HepG2 (cell line): ENCODE measurements at regions not wholly inside any gene's neighbourhood (a gene's known extent, or its start where the extent isn't known, plus 50 kb on each side); places are given as distances from the start of the nearest gene placed in this dataset.

Source experiments
- ATAC-seq: fragments of 200-7000 bp; cut with Tn5 transposase; 3 replicates; pipeline ENCODE4 v1.9.1; 2020; ENCODE audit warnings: mild to moderate bottlenecking, moderate library complexity
- BruUV-seq: library from RNA; stranded (reverse); fragments of 400-500 nt; replicated peaks from 2 replicates; lab custom pipeline; 2021; lab: Mats Ljungman, UMichigan
- CTCF ChIA-PET: fragments of 300-600 bp; formaldehyde crosslinking; extraction: SDS; loops from one replicate; lab custom pipeline; 2021; ENCODE audit warnings: low total read pairs, inconsistent platforms, low intra/inter-chr PET ratio; lab: Yijun Ruan, JAX
- POLR2A ChIA-PET: fragments of 350-600 bp; sonication (Branson Sonifier 250); formaldehyde crosslinking; loops from one replicate; lab custom pipeline; 2020; ENCODE audit warnings: antibody characterized with exemption, inconsistent platforms; lab: Yijun Ruan, JAX
- DNase-seq: peaks from one replicate; pipeline ENCODE4 v3.0.0-alpha.2; 2015; ENCODE audit warnings: low spot score
- FAIRE-seq: peaks from 3 replicates; lab custom pipeline; 2011; peaks lifted over from hg19 to GRCh38; lab: Jason Lieb, UNC
- H2AFZ ChIP-seq: one replicate; pipeline ENCODE4 v1.6.1; 2011; ENCODE audit warnings: low read length, inconsistent platforms
- H3K27ac ChIP-seq: fragments of 300-600 bp; 3 replicates; pipeline ENCODE4 v1.8.0; 2011; ENCODE audit warnings: mixed run types, mild to moderate bottlenecking, mixed read lengths, low read length, inconsistent platforms; ENCODE audit not compliant: insufficient read depth; ENCODE audit errors: extremely low read length
- H3K27me3 ChIP-seq, 2 experiments: fragments of 200-600 bp in 1 of 2; 2 replicates in 1 of 2; 3 replicates in 1 of 2; pipeline versions ENCODE4 v1.6.0 to v1.8.0; 2011; ENCODE audit warnings: low read length in 2 of 2, mild to moderate bottlenecking in 2 of 2, moderate library complexity in 2 of 2, inconsistent platforms in 1 of 2; ENCODE audit not compliant: insufficient read depth in 2 of 2, control insufficient read depth in 1 of 2
- H3K36me3 ChIP-seq, 2 experiments: fragments of 200-600 bp in 1 of 2; replicated peaks in 1 of 2; 2 replicates in 1 of 2; 3 replicates in 1 of 2; pipeline versions ENCODE4 v1.5.1 to v1.8.0; 2011; ENCODE audit warnings: low read length in 2 of 2, inconsistent platforms in 1 of 2; ENCODE audit not compliant: insufficient read depth in 2 of 2, control insufficient read depth in 1 of 2
- H3K4me1 ChIP-seq: 2 replicates; pipeline ENCODE4 v1.5.1; 2012; ENCODE audit warnings: low read length, inconsistent platforms; ENCODE audit not compliant: insufficient read depth
- H3K4me2 ChIP-seq: 2 replicates; pipeline ENCODE4 v1.6.0; 2011; ENCODE audit warnings: low read depth, low read length, inconsistent platforms
- H3K4me3 ChIP-seq, 3 experiments: fragments of 200-600 bp in 1 of 3; sonication (generic), shearing (Covaris generic) in 1 of 3; replicated peaks in 1 of 3; 2 replicates each; pipeline ENCODE4 v1.5.1; 2011 to 2016; ENCODE audit warnings: low read length in 3 of 3, inconsistent platforms in 2 of 3, low read depth in 2 of 3, mild to moderate bottlenecking in 2 of 3, control low read depth in 1 of 3, mixed read lengths in 1 of 3; ENCODE audit not compliant: insufficient read depth in 1 of 3
- H3K79me2 ChIP-seq: one replicate; pipeline ENCODE4 v1.6.1; 2011; ENCODE audit warnings: low read length, inconsistent platforms; ENCODE audit not compliant: insufficient read depth
- H3K9ac ChIP-seq: 2 replicates; pipeline ENCODE4 v1.6.0; 2011; ENCODE audit warnings: mild to moderate bottlenecking, low read depth, low read length, inconsistent platforms; ENCODE audit not compliant: insufficient read depth
- H3K9me3 ChIP-seq: 2 replicates; pipeline ENCODE4 v1.5.1; 2012; ENCODE audit warnings: mild to moderate bottlenecking, low read length
- H4K20me1 ChIP-seq: 2 replicates; pipeline ENCODE4 v1.6.0; 2011; ENCODE audit warnings: inconsistent platforms, mild to moderate bottlenecking, low read length, moderate library complexity; ENCODE audit not compliant: insufficient read depth
- STAT5B ChIP-seq: sonication (generic); formaldehyde crosslinking; IDR thresholded peaks from 2 replicates; pipeline ENCODE4 v1.4.0; 2020; ENCODE audit warnings: missing genetic modification reagents
- TP53 ChIP-seq: sonication (generic); formaldehyde crosslinking; conservative IDR thresholded peaks from 2 replicates; pipeline ENCODE4 v1.4.0; 2020; ENCODE audit warnings: missing genetic modification reagents
- ZKSCAN1 ChIP-seq: fragments of 150-350 bp; IDR thresholded peaks from 2 replicates; pipeline ENCODE4 v1.6.1; 2014; ENCODE audit warnings: low read length
- ZNF296 ChIP-seq: sonication (generic); formaldehyde crosslinking; conservative IDR thresholded peaks from 2 replicates; pipeline ENCODE4 v1.5.0; 2020; ENCODE audit warnings: mild to moderate bottlenecking, missing genetic modification reagents
- ZNF709 ChIP-seq: sonication (generic); formaldehyde crosslinking; IDR thresholded peaks from 2 replicates; pipeline ENCODE4 v1.5.0; 2020; ENCODE audit warnings: mild to moderate bottlenecking, missing genetic modification reagents
- ZNF747 ChIP-seq: sonication (generic); formaldehyde crosslinking; IDR thresholded peaks from 2 replicates; pipeline ENCODE4 v1.8.1; 2023; ENCODE audit warnings: missing genetic modification reagents, mild to moderate bottlenecking, borderline replicate concordance
- WGBS: methylation state at CpG from one replicate; pipeline ENCODE4 v1.1.6; 2017; ENCODE audit warnings: low lambda C conversion rate; 5-methylcytosine and 5-hydroxymethylcytosine counted together
- in situ Hi-C: cut with HindIII; loops from 2 replicates; pipeline ENCODE4 v1.10.0; 2017; ENCODE audit warnings: low pct_unique_long_range_greater_than_20kb; ENCODE audit not compliant: extremely low pct_ligation_motif_present
- intact Hi-C: fragments of 100-400 bp; cut with micrococcal nuclease; formaldehyde crosslinking; loops from one replicate; pipeline ENCODE4 v1.10.0; 2022; ENCODE audit not compliant: unreplicated experiment
- TF ChIP-seq, protein P1 (sequence below): sonication (generic); formaldehyde crosslinking; IDR thresholded peaks from 2 replicates; pipeline ENCODE4 v1.4.0; 2020; ENCODE audit warnings: missing genetic modification reagents, mild to moderate bottlenecking, borderline replicate concordance

DNA sequence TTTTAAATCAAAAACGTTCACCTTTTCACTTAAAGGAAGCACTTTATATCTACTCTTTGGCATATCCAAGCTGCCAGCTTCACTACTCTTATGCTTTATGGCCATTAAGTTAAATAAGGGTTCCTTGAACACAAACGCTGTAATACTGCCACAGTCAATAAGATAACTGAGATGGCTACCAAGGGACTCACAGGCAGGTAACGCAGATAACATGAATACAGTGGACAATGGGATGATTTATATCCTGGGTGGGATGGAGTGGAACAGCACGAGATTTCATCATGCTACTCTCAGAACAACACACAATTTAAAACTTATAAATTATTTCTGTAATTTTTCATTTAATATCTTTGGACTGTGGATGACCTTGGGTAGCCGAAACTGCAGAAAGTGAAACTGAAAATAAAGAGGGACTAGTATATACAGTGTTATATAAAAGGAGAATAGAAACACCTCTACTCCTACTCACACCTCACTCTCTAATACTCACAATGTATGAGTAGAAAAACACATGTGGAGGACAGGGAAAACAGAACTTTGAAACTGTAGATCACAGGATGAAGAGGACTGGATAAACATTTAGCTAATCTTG, 367.3 kb downstream of the C12orf50 start:
- Histone ChIP-seq H3K4me3 (peak overlapping the region; percentile 4 to 31 (median 9); a peak in 3 of 6 replicates), H3K27ac (no peak overlapping the region)
- TF ChIP-seq ZNF709 (no peak), STAT5B (CRISPR knock-in tag) (no peak), TP53 (CRISPR knock-in tag) (no peak), ZNF296 (CRISPR knock-in tag) (no peak), ZNF747 (CRISPR knock-in tag) (no peak), ZKSCAN1 (no peak)
- TF ChIP-seq, protein P1, sequence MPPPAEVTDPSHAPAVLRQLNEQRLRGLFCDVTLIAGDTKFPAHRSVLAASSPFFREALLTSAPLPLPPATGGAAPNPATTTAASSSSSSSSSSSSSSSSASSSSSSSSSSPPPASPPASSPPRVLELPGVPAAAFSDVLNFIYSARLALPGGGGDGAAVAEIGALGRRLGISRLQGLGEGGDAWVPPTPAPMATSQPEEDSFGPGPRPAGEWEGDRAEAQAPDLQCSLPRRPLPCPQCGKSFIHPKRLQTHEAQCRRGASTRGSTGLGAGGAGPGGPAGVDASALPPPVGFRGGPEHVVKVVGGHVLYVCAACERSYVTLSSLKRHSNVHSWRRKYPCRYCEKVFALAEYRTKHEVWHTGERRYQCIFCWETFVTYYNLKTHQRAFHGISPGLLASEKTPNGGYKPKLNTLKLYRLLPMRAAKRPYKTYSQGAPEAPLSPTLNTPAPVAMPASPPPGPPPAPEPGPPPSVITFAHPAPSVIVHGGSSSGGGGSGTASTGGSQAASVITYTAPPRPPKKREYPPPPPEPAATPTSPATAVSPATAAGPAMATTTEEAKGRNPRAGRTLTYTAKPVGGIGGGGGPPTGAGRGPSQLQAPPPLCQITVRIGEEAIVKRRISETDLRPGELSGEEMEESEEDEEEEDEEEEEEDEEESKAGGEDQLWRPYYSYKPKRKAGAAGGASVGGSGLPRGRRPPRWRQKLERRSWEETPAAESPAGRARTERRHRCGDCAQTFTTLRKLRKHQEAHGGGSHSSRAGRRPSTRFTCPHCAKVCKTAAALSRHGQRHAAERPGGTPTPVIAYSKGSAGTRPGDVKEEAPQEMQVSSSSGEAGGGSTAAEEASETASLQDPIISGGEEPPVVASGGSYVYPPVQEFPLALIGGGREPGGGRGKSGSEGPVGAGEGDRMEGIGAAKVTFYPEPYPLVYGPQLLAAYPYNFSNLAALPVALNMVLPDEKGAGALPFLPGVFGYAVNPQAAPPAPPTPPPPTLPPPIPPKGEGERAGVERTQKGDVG (CRISPR knock-in tag): no peak
- TF ChIP-seq, all 625 proteins: peak for 0

More for the DNA sequence above, 367.3 kb downstream of the C12orf50 start:
- H3K9me3 ChIP-seq: peaks cover 19% of the 10 kb centered on the region
- no peaks in the 10 kb centered on the region for H3K4me1 ChIP-seq
- BruUV-seq: no TSS peak
- in situ Hi-C loops: no loop called here
- CTCF ChIA-PET: no interaction called here
- peak overlapping the region; percentile 61 for H3K4me2 ChIP-seq
- POLR2A ChIA-PET: no interaction called here
- no peak for DNase-seq
- no peak for FAIRE-seq
- WGBS: 2% methylated on average over 5 of the region's 5 CpGs
- H3K27me3 ChIP-seq: no peaks in the 10 kb centered on the region
- H3K79me2 ChIP-seq: no peaks in the 10 kb centered on the region
- H4K20me1 ChIP-seq: no peaks in the 10 kb centered on the region; the same call in 1 of the 2 replicates
- H3K36me3 ChIP-seq: no peaks in the 10 kb centered on the region
- H3K9ac ChIP-seq: no peak overlapping the region
- H2AFZ ChIP-seq: peak overlapping the region; percentile 63
- peak; percentile 77 for ATAC-seq
- intact Hi-C loops: no loop called here
